WTC11 (cell line): ENCODE measurements at regions not wholly inside any gene's neighbourhood (a gene's known extent, or its start where the extent isn't known, plus 50 kb on each side); places are given as distances from the start of the nearest gene placed in this dataset.

Experiments used
- ATF2 ChIP-seq: sonication (generic); formaldehyde crosslinking; IDR thresholded peaks from 2 replicates; pipeline ENCODE4 v1.8.1; 2022; ENCODE audit warnings: low read depth, missing genetic modification reagents, borderline replicate concordance
- CREB1 ChIP-seq: sonication (generic); formaldehyde crosslinking; IDR thresholded peaks from 2 replicates; pipeline ENCODE4 v1.8.0; 2023; ENCODE audit warnings: mild to moderate bottlenecking, missing genetic modification reagents
- CREM ChIP-seq: sonication (generic); formaldehyde crosslinking; IDR thresholded peaks from 2 replicates; pipeline ENCODE4 v1.8.1; 2022; ENCODE audit warnings: mild to moderate bottlenecking, missing genetic modification reagents, moderate library complexity
- E2F4 ChIP-seq: sonication (generic); formaldehyde crosslinking; IDR thresholded peaks from 2 replicates; pipeline ENCODE4 v1.8.1; 2022; ENCODE audit warnings: low read depth, mild to moderate bottlenecking, moderate library complexity, missing genetic modification reagents, borderline replicate concordance
- ELF4 ChIP-seq: sonication (generic); formaldehyde crosslinking; IDR thresholded peaks from 2 replicates; pipeline ENCODE4 v1.8.1; 2022; ENCODE audit warnings: low read depth, mild to moderate bottlenecking, moderate library complexity, missing genetic modification reagents
- EMX1 ChIP-seq: fragments of 250-450 bp; sonication (Bioruptor Pico); IDR thresholded peaks from 2 replicates; pipeline ENCODE4 v1.8.0; 2021; ENCODE audit warnings: mild to moderate bottlenecking
- ESRRA ChIP-seq: sonication (generic); formaldehyde crosslinking; IDR thresholded peaks from 2 replicates; pipeline ENCODE4 v1.8.1; 2022; ENCODE audit warnings: mild to moderate bottlenecking, missing genetic modification reagents, borderline replicate concordance
- NR2C2 ChIP-seq: sonication (generic); formaldehyde crosslinking; IDR thresholded peaks from 2 replicates; pipeline ENCODE4 v1.8.0; 2022; ENCODE audit warnings: mild to moderate bottlenecking, missing genetic modification reagents
- USF2 ChIP-seq: sonication (generic); formaldehyde crosslinking; IDR thresholded peaks from 2 replicates; pipeline ENCODE4 v1.8.1; 2023; ENCODE audit warnings: mild to moderate bottlenecking, missing genetic modification reagents, moderate library complexity
- ZNF232 ChIP-seq: sonication (generic); formaldehyde crosslinking; IDR thresholded peaks from 2 replicates; pipeline ENCODE4 v1.8.0; 2022; ENCODE audit warnings: mild to moderate bottlenecking, missing genetic modification reagents
- ZNF512 ChIP-seq: sonication (generic); formaldehyde crosslinking; IDR thresholded peaks from 2 replicates; pipeline ENCODE4 v1.8.1; 2022; ENCODE audit warnings: missing genetic modification reagents, borderline replicate concordance
- TF ChIP-seq, protein P1 (sequence below): fragments of 200-600 bp; IDR thresholded peaks from 2 replicates; pipeline ENCODE4 v1.8.0; 2022; ENCODE audit warnings: antibody characterized with exemption
- TF ChIP-seq, protein P2 (sequence below): sonication (generic); formaldehyde crosslinking; IDR thresholded peaks from 2 replicates; pipeline ENCODE4 v1.8.0; 2022; ENCODE audit warnings: mild to moderate bottlenecking, missing genetic modification reagents

DNA sequence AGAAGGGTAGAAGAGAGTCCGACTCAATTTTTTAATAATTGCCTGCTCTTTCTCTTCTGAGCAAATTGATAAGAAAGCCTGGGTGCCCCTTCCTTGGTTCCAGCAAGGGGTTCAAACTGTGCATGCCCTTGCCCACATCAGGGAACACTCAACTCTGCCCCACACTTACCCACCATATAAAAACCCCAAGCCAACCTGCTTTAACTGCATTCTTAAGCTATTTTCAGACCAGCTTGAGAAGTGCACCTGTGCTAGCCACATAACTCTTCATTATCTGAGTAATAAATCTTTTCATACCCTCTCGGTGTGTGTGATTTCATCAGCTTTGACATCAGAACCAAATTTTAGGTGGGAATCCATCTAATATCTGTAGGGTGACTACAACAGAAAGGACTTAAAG is 509.6 kb downstream of the MRPL39 start:
- TF ChIP-seq, protein P1, sequence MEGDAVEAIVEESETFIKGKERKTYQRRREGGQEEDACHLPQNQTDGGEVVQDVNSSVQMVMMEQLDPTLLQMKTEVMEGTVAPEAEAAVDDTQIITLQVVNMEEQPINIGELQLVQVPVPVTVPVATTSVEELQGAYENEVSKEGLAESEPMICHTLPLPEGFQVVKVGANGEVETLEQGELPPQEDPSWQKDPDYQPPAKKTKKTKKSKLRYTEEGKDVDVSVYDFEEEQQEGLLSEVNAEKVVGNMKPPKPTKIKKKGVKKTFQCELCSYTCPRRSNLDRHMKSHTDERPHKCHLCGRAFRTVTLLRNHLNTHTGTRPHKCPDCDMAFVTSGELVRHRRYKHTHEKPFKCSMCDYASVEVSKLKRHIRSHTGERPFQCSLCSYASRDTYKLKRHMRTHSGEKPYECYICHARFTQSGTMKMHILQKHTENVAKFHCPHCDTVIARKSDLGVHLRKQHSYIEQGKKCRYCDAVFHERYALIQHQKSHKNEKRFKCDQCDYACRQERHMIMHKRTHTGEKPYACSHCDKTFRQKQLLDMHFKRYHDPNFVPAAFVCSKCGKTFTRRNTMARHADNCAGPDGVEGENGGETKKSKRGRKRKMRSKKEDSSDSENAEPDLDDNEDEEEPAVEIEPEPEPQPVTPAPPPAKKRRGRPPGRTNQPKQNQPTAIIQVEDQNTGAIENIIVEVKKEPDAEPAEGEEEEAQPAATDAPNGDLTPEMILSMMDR = no peak
- TF ChIP-seq CREM (CRISPR knock-in tag) = no peak
- no peak for TF ChIP-seq ZNF232 (CRISPR knock-in tag)
- no peak for TF ChIP-seq CREB1 (CRISPR knock-in tag)
- no peak for TF ChIP-seq EMX1 (CRISPR knock-in tag)
- TF ChIP-seq, protein P2, sequence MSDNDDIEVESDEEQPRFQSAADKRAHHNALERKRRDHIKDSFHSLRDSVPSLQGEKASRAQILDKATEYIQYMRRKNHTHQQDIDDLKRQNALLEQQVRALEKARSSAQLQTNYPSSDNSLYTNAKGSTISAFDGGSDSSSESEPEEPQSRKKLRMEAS (CRISPR knock-in tag) = no peak
- no peak for TF ChIP-seq USF2 (CRISPR knock-in tag)
- TF ChIP-seq ZNF512 = no peak
- no peak for TF ChIP-seq E2F4 (CRISPR knock-in tag)
- TF ChIP-seq ATF2 (CRISPR knock-in tag) = no peak
- TF ChIP-seq ESRRA (CRISPR knock-in tag) = no peak
- no peak for TF ChIP-seq NR2C2 (CRISPR knock-in tag)
- TF ChIP-seq ELF4 (CRISPR knock-in tag) = no peak
